Keratinocyte (primary cell): ENCODE measurements at regions not wholly inside any gene's neighbourhood (a gene's known extent, or its start where the extent isn't known, plus 50 kb on each side); places are given as distances from the start of the nearest gene placed in this dataset.

Experiments used
- DNase-seq: peaks from one replicate; pipeline ENCODE4 v3.0.0-alpha.2; 2011; ENCODE audit warnings: low read depth, missing footprints, low spot score
- FAIRE-seq: peaks from 2 replicates; lab custom pipeline; 2011; peaks lifted over from hg19 to GRCh38; lab: Jason Lieb, UNC
- H2AFZ ChIP-seq: 2 replicates; pipeline ENCODE4 v1.6.0; 2012; ENCODE audit warnings: low read length, control low read depth, inconsistent platforms; ENCODE audit not compliant: control insufficient read depth
- H3K27ac ChIP-seq: 2 replicates; pipeline ENCODE4 v1.5.1; 2011; ENCODE audit warnings: low read length; ENCODE audit not compliant: control insufficient read depth, insufficient read depth
- H3K27me3 ChIP-seq: 3 replicates; pipeline ENCODE4 v1.6.0; 2011; ENCODE audit warnings: low read length; ENCODE audit not compliant: control insufficient read depth, insufficient read depth; ENCODE audit errors: extremely low read depth
- H3K36me3 ChIP-seq, 2 experiments: 2 replicates in 1 of 2; 3 replicates in 1 of 2; pipeline ENCODE4 v1.5.1; 2011; ENCODE audit warnings: low read length in 2 of 2, mild to moderate bottlenecking in 1 of 2; ENCODE audit not compliant: control insufficient read depth in 2 of 2, insufficient read depth in 2 of 2; ENCODE audit errors: extremely low read depth in 1 of 2
- H3K4me1 ChIP-seq: 3 replicates; pipeline ENCODE4 v1.5.1; 2011; ENCODE audit warnings: low read length; ENCODE audit not compliant: control insufficient read depth, insufficient read depth; ENCODE audit errors: extremely low read depth
- H3K4me2 ChIP-seq: 3 replicates; pipeline ENCODE4 v1.6.0; 2011; ENCODE audit warnings: low read depth, low read length; ENCODE audit not compliant: control insufficient read depth, insufficient read depth; ENCODE audit errors: extremely low read depth
- H3K4me3 ChIP-seq, 3 experiments: fragments of 200-600 bp in 1 of 3; sonication (generic) in 1 of 3; 2 replicates in 2 of 3; 3 replicates in 1 of 3; pipeline ENCODE4 v1.5.1; 2011 to 2016; ENCODE audit warnings: low read length in 3 of 3, mild to moderate bottlenecking in 3 of 3, control low read depth in 2 of 3, inconsistent platforms in 1 of 3, low read depth in 1 of 3, mixed read lengths in 1 of 3, mixed run types in 1 of 3, moderate library complexity in 1 of 3; ENCODE audit not compliant: control insufficient read depth in 2 of 3, insufficient read depth in 2 of 3; ENCODE audit errors: extremely low read depth in 1 of 3
- H3K79me2 ChIP-seq: 2 replicates; pipeline ENCODE4 v1.6.0; 2012; ENCODE audit warnings: low read length; ENCODE audit not compliant: control insufficient read depth, insufficient read depth
- H3K9ac ChIP-seq: 3 replicates; pipeline ENCODE4 v1.6.0; 2011; ENCODE audit warnings: low read length; ENCODE audit not compliant: control insufficient read depth, insufficient read depth; ENCODE audit errors: extremely low read depth
- H3K9me1 ChIP-seq: 3 replicates; pipeline ENCODE4 v1.6.0; 2011; ENCODE audit warnings: low read length; ENCODE audit not compliant: control insufficient read depth, insufficient read depth; ENCODE audit errors: extremely low read depth
- H3K9me3 ChIP-seq: 2 replicates; pipeline ENCODE4 v1.5.1; 2012; ENCODE audit warnings: low read depth, low read length; ENCODE audit not compliant: control insufficient read depth
- H4K20me1 ChIP-seq: 3 replicates; pipeline ENCODE4 v1.6.0; 2011; ENCODE audit warnings: low read length; ENCODE audit not compliant: control insufficient read depth, insufficient read depth; ENCODE audit errors: extremely low read depth
- CTCF ChIP-seq, 3 experiments: IDR thresholded peaks in 1 of 3; conservative IDR thresholded peaks in 1 of 3; optimal IDR thresholded peaks in 1 of 3; 2 replicates in 2 of 3; 3 replicates in 1 of 3; pipeline versions ENCODE3 to v1.5.1; 2011; ENCODE audit warnings: low read length in 3 of 3, mild to moderate bottlenecking in 3 of 3, moderate library complexity in 2 of 3, control low read depth in 1 of 3, inconsistent platforms in 1 of 3; ENCODE audit not compliant: insufficient read depth in 2 of 3; ENCODE audit errors: extremely low read depth in 1 of 3
- EZH2 ChIP-seq: IDR thresholded peaks from one replicate; pipeline ENCODE4 v1.6.1; 2012; ENCODE audit warnings: inconsistent platforms, mild to moderate bottlenecking, low read length, moderate library complexity
- dilution Hi-C: fragments of 300-500 bp; cut with MboI; formaldehyde crosslinking; loops from one replicate; pipeline ENCODE4 v1.7.0; 2020; ENCODE audit warnings: low sequenced_read_pairs; ENCODE audit not compliant: extremely low pct_ligation_motif_present

GRCh38 chr4:136749989-136750388 lies 782.3 kb downstream of the PCDH18 start:
- no peaks in the 10 kb centered on the region for H3K79me2 ChIP-seq
- no peaks in the 10 kb centered on the region for H3K9me3 ChIP-seq
- no peaks in the 10 kb centered on the region for H3K9me1 ChIP-seq
- no peak overlapping the region for H3K9ac ChIP-seq
- H2AFZ ChIP-seq, result no peak overlapping the region
- dilution Hi-C loops, result no loop called here
- H3K4me1 ChIP-seq, result no peaks in the 10 kb centered on the region
- H3K4me2 ChIP-seq, result no peak overlapping the region
- no peak for DNase-seq
- no peaks in the 10 kb centered on the region for H3K36me3 ChIP-seq
- H3K27me3 ChIP-seq, result no peaks in the 10 kb centered on the region
- no peak overlapping the region for H3K27ac ChIP-seq
- H3K4me3 ChIP-seq, result no peak overlapping the region
- TF ChIP-seq CTCF (optimal IDR thresholded peaks at IDR 0.05 in 1 of 3, IDR thresholded peaks at IDR 0.05 in 1 of 3, conservative IDR thresholded peaks at IDR 0.05 in 1 of 3; ENCODE audit: extremely low read depth in 1 of 3, insufficient read depth in 2 of 3, low read length in 3 of 3), result no peak
- TF ChIP-seq EZH2, result no peak
- no peak for FAIRE-seq
- no peaks in the 10 kb centered on the region for H4K20me1 ChIP-seq

- dilution Hi-C loops, result no loop called here
These were observed 783.5 kb downstream of the PCDH18 start for GRCh38 chr4:136748773-136749172.

More at GRCh38 chr4:136748773-136749172, 783.5 kb downstream of the PCDH18 start:
- Histone ChIP-seq H3K4me1 (no peaks in the 10 kb centered on the region), H2AFZ (no peak overlapping the region), H4K20me1 (no peaks in the 10 kb centered on the region), H3K27me3 (no peaks in the 10 kb centered on the region), H3K4me3 (no peak overlapping the region), H3K36me3 (no peaks in the 10 kb centered on the region), H3K9me1 (no peaks in the 10 kb centered on the region), H3K9me3 (no peaks in the 10 kb centered on the region), H3K79me2 (no peaks in the 10 kb centered on the region), H3K27ac (no peak overlapping the region), H3K4me2 (no peak overlapping the region), H3K9ac (no peak overlapping the region)
- FAIRE-seq (no peak), DNase-seq (no peak)
- TF ChIP-seq EZH2 (no peak), CTCF (optimal IDR thresholded peaks at IDR 0.05 in 1 of 3, IDR thresholded peaks at IDR 0.05 in 1 of 3, conservative IDR thresholded peaks at IDR 0.05 in 1 of 3; ENCODE audit: extremely low read depth in 1 of 3, insufficient read depth in 2 of 3, low read length in 3 of 3) (no peak)
